GM21786 (cell line): ENCODE measurements at regions not wholly inside any gene's neighbourhood (a gene's known extent, or its start where the extent isn't known, plus 50 kb on each side); places are given as distances from the start of the nearest gene placed in this dataset.

Experiments
- ATAC-seq: cut with Tn5 transposase; IDR thresholded peaks from one replicate; pipeline ENCODE4 v1.9.1; 2021; ENCODE audit not compliant: unreplicated experiment

DNA sequence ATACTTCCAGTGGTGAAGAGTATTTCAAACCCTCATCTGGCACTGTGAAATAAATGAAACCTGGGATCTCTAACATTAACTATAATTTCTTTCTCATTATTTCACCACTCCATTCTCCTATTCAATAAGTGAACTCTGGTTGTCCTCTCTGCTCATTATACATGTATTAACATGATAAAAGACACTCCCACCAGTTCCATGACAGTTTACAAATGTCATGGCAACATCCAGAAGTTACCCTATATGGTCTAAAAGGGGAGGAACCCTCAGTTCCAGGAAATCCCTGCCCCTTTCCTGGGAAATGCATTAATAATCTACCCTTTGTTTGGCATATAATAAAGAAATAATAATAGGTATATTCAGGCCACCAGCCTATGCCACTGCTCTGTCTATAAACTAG is 62.7 kb upstream of the BRINP3 start:
- ATAC-seq: no peak

DNA sequence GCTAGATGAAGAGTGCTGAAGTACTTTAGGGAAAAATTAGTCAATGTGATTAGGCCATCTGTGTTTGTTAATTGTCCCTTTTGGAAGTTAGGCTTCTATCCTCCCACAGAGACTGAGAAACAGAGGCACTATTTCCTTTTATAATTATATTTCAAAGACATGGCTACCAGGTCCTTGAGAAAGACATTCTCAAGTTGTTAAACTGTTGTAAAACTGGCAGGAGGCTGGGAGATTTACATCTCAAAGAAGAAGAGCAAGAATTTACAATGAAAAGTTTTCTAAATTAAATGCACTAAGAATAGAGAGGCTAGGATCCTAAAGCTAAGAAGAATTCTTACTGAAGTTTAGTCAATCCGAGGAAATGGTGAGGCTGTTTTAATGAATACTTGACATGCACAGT is 74.0 kb upstream of the BRINP3 start:
- no peak for ATAC-seq

DNA sequence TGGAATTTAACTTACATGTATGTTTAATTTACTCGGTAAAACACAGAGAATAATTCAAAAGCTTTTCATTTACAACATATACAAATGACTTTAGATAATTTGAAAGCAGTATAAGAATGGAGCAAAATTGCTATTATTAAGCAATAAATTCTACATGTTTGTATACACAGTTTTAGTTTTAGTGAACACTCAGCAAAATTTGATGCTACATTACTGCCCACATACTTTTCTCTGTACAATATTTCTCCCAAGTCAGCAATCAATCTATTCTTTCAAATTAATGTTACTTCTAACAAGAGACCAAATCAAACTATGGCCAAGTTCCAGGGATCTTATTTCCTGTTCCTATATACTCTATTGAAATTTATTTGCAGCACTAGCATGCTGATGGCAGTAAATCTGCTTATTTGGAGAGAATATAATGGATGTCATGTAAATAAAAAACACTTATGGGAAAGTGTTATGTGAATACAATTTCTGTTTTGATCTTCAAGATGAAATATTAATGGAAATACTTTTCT is 82.6 kb upstream of the BRINP3 start:
- no peak for ATAC-seq

DNA sequence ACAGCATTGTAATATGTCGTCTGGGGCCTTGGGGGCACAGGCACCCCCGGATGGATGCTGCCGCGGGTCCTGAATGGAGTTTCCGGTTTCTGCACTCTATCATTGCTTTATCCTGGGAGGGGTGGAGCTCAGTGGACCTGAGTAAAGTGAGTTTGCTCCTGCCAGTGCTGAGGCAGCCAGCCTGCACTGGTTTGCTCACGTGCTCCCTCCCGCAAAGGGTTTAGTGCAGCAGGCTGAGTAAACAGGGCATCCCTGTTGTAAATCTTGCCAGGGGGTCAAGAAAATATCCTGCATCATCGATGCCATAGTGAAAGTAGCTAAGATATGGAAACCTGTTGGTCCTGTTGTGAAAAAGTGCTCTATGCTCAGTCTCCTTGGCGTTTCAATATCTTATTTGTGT is 85.6 kb upstream of the BRINP3 start:
- no peak for ATAC-seq

DNA sequence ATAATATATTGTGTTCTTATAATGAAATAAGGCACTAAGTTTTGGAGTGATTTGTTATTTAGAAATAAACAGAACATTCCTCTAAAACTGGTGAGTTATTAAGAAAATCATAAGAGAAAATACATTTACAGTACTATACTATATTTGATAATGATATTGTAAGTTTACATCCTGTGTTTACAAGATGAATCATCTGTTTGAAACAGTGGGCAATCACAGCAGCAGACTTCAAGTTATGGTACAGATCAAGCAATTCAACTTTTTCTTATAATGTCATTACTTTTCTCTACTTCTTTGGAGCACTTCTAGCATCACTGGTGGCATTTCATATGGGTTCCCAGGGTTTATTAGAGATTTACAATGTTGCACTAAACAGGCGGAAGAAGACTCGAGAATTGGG is 86.5 kb upstream of the BRINP3 start:
- no peak for ATAC-seq

DNA sequence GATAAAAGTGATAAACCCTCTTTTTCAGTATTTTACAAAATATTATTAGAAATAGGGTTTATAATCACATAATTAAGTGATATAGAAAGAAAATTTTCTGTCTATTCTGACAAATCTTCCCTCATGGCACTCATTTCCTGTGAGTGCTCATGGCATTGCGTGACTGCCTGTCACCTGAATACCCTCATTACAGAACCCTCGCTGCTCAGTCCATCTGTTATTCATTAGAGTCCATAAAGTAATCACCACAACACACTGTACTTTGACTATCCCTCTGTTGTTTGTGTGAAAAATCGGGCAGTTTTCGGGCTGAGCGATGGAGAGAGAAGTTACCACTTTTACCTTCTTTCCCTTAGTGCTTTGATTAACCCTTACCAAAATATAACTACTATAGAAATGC is 100.4 kb upstream of the BRINP3 start:
- ATAC-seq: no peak

DNA sequence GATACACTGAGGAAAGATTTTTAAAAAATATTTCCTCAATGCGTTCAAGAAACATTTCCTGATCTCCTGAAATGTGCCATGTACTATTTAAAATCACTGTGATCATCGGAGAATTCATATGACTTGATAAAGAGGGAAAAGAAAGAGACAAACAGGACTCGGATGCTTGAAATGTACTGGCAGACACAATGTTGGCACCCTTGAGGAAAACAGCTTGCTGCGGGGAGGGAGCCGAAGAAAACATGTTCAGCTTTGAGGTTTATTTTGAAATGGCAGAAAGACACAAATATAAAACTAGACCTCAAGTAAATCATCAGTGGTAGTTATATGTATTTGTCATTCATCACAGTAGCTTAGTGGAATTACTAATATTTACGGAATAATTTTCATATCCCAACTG is 100.9 kb upstream of the BRINP3 start:
- ATAC-seq: no peak

DNA sequence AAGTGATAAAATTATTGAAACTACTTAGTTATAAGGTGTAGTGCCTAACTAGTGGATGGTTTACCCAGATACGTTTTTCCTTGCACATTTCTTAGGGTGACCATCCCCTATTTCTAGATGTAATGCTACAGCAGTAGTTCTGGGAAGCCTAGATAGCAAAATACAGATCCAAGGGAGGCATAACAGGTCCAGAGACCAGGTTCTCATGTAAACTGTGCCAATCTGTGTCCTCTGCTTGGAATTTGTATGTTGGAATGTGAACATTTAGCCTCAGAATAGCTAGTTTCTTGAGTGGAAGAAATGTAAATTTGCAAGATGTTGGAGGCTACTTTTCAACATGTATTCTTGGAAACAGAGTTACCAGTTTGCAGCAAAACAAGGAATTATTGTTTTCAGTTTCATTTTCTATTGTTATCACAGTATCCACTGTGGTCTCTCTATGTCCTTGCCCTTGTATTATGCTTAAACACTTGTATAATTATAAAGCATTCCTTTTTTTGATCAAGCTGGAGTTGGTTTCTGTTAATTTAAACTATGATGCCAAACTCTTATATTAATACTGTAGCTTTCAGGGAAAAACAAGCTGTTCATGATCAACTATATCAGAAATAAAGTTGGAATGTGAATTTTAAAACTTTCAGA is 102.0 kb upstream of the BRINP3 start:
- no peak for ATAC-seq

DNA sequence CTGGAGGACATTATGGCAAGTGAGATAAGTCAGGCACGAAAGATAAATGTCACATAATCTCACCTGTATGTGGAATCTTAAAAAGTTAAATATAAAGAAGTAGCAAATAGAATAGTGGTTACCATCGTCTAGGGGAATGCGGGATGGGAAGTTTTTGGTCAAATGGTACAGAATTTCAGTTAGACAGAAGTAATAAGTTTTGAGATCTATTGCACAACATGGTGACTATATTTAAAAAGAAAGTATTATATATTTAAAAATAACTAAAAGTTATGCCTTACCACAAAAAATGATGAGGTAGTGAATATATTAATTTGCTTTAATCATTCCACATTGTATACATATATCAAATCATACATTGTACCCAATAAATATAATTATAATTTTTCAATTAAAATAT is 106.2 kb upstream of the BRINP3 start:
- ATAC-seq: no peak

DNA sequence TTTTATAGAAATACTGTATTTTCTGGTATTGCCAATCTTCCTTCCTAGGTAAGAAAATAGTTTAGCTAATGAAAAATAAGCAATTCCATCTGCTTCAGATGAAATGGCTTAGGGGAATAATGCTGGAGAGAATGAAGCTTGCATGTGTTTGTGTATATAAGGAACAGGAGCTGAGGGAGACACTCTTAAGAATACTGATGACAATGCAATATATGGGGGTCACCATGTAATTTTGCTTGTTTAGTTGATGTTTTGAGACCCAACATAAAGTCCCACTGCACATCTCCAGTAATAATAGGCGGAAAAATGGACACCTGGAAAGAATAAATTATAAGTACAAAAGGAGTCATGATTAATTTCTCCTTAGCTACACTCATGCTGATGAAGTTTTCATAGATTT is 110.8 kb upstream of the BRINP3 start:
- ATAC-seq: no peak

DNA sequence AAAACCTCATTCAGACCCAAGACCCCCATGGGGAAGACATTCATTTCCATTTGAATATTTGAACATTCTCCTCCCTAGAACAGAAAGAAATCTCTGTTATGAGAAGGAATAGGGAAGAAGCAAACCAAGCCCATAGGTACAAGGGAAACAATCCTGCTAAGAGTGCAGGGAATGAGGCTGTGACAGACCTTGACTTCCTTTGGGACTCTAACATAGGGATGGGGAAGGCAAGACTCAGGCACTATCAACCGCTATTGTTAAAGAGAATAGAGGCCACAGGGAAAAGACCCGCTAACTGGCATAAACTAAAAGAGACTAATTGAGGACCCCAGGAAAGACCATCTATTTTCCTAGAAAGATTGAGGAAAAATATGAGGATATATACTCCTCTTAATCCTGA is 117.8 kb upstream of the BRINP3 start:
- no peak for ATAC-seq

DNA sequence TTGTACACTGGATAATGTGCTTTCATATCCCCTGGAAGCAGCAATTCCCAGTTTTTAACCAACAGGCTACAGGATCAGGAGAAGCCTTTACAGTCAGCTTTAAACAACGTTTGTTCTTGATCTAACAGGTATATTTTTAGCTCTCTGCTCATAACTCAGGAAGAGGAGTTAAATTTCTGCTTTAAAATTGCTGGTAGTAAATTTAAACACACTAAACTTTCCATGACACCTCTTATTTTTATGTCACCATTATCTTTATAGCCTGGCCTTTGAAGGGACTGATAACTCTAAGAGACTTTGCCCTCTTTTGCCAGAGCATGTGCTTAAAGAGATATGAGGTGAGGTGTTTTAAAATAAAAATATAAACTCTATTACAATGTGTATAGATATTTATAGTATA is 119.6 kb upstream of the BRINP3 start:
- no peak for ATAC-seq

DNA sequence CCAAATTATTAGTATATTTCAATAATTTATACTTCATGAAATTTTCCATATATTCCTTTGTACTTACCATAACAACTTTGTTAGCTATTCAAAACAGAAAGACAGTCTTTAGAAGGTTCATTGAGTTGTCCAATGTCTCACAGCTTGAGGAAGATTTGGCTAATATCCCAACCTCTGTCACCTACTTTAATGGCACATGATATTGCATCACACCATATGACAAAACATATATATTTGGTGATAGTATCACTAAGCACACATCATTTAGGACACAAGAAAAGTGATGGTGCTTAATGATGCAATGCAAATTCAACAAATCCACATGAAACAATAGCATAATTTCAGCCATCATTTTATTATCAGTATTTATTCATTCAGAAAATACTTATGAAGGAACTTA is 122.0 kb upstream of the BRINP3 start:
- ATAC-seq: no peak

DNA sequence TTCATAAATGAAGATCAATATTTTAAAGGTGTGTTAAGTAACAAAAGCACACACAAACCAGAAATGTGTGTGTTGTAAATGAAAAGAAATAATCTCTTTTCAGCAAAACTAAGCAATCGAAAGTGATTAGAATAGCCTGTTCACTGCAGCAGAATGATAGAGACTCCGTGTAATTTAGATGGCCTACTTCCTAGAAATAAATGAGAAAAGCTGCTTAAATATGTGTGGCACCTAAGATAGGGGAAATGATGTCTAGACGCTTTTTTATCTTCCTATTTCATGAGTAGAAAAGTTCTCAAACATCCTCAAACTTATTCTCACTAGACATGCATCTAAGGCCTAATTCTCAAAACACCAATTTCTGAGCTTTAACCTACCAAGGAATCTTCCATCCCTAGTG is 124.7 kb upstream of the BRINP3 start:
- ATAC-seq: no peak

DNA sequence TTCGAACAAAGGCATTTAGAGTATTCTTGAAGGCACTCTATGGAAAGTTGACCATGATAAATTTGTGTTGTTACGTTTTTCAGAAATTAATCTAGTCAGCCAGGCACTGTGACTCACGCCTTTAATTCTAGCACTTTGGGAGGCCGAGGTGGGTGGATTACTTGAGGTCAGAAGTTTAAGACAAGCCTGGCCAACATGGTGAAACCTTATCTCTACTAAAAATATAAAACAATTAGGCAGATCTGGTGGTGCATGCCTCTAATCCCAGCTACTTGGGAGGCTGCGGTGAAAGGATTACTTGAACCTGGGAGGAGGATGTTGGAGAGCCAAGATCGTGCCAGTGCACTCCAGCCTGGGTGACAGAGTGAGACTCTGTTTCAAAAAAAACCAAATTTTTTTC is 130.6 kb upstream of the BRINP3 start:
- ATAC-seq: no peak

DNA sequence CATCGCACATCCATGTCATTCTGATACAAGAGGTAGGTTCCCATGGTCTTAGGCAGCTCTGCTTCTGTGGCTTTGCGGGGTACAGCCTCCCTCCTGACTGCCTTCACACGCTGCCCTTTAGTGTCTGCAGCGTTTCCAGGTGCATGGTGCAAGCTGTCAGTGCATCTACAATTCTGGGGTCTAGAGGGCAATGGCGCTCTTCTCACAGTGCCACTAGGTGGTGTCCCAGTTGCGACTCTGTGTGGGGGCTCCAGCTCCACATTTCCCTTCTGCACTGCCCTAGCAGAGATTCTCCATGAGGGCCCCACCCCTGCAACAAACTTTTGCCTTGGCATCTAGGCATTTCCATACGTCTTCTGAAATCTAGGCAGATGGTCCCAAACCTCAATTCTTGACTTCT is 138.2 kb upstream of the BRINP3 start:
- ATAC-seq: no peak

DNA sequence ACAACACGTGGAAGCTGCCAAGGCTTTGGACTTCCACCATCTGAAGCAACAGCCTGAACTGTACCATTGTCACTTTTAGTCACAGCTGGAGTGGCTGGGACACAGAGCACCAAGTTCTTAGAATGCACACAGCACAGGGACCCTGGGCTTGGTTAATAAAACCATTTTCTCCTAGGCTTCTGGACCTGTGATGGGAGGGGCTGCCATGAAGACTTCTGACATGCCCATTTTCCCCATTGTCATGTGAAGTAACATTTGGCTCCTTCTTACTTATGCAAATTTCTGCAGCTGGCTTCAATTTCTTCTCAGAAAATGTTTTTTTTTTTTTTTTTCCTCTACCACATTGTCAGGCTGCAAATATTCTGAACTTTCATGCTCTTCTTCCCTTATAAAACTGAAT is 138.6 kb upstream of the BRINP3 start:
- ATAC-seq: no peak

DNA sequence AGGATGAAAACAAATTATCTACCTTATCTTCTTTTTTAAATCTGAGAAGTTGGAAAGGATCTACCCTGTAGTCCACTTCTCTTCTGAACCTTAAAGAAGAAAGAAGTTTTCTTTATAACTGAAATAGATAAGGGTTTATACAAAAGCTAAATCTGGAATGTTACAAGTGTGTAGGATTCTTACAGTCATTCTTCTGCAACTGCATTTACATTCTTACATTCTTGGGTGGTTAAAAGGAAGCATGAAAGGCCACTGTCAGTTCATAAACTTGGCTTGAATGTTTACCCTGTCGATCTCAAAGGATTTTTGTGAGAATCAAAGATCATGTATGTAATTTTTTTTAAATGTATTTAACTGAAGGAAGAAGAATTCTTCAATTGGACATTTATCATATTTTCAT is 142.1 kb upstream of the BRINP3 start:
- ATAC-seq: no peak

DNA sequence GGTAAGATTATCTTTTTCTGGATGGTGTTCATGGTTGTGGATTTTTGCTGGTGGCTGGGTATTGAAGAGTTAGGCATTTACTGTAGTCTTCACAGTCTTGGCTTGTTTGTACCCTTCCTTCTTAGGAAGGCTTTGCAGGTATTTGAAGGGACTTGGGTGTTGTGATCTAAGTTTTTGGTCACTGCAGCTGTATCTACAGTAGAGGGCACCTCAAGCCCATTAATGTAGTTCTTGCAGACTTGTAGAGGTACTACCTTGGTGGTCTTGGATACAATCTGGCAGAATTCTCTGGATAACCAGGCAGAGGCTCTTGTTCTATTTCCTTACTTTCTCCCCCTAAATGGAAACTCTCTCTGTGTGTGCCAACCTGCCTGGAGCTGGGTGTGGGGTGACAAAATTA is 155.8 kb upstream of the BRINP3 start:
- no peak for ATAC-seq

DNA sequence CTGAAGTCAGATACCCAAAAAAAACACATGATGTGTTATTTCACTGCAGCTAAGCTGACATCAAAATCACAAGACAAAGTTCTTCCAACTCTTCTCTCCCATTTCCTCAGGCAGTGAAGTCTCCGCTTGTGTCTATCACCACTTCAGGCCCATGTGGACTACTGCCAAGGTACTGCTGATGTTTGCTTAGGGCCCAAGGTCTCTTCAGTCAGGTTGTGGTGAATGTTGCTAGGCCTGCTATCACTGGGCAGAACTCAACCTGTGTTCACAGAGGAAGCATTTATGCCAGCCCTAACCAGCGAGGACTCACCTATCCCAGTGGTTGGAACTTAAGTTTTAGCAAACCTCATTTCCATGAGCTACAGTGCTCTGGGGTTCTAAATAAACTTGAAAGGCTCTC is 156.5 kb upstream of the BRINP3 start:
- no peak for ATAC-seq

DNA sequence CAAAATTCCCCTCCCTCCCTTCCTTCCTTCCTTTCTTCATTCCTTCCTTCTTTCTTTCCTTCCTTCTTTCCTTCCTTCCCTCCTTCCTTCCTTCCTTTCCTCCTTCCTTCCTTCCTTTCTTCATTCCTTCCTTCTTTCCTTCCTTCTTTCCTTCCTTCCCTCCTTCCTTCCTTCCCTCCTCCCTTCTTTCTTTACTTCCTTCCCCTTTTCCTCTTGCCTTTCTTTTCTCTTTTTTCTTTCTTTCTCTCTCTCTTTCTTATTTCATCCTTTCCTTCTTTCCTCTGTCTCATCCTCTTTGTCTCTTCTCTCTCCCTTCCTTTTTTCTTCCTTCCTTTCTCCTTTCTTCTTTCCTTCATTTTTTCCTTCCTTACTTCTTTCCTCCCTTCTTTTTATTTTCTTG is 171.9 kb upstream of the BRINP3 start:
- no peak for ATAC-seq

DNA sequence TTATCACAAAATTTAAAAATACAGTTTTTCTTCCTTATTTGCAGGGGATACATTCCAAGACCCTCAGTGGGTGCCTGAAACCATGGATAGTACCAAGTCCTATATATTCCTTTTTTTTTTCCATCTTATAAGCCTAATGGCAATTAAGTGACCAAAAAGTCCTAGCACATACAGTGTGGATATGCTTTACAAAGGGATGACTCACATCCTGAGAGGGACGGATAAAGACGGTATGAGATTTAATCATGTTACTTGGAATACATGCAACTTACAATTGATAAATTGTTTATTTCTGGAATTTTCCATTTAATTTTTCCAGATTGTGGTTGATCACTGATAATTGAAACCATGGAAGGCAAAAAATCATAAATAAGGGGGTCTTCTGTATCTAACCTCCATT is 181.2 kb upstream of the BRINP3 start:
- no peak for ATAC-seq

DNA sequence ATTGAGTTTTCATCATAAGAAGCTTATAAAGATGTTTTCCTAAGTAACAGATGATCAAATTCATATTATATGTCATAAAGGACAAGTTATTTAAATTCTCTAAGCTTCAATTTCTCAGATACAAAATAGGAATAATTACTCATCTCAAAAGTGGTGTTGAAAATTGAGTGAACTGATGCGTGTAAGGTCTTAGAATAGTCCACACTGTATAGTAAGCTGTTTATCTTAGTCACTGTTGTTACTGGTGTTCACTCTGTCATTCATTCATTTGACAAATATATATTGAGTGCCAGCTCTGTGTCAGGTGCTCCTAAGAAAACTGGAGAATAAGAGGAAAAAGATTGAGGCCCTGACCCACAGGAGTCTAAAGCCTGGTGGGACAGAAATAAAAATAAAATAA is 186.3 kb upstream of the BRINP3 start:
- no peak for ATAC-seq

DNA sequence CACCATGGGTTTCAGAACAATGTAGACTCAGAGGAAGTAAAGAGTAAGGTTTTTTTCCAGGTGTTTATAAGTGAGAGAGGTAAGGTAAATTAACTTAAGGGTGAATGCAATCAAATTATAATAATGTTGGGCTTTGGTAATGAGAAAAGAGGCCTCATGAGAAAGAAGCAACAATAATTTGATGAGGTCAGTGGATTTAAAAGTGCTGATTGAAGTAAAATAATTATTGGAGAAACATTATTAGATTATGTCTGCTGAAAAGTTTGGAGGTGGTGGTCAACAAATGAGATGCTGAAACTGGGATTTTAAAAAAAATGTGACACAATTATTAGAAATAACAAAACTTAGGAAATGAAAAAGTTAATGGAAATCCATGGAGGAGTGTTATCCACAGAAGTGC is 187.4 kb upstream of the BRINP3 start:
- ATAC-seq: no peak
